ENCODE measurements at regions not wholly inside any gene's neighbourhood (a gene's known extent, or its start where the extent isn't known, plus 50 kb on each side); places are given as distances from the start of the nearest gene placed in this dataset.
"Not testable (repeated sequence)": the region's sequence is repeated elsewhere in the genome, so short reads cannot be mapped to it uniquely, and the experiment has no call there.

- no peak for DNase-seq
Measured at GRCh38 chr2:16109368-16109820, 169.0 kb downstream of the MYCN start.

- DNase-seq = no peak
Measured at GRCh38 chr2:16107246-16107645, 166.9 kb downstream of the MYCN start.

- DNase-seq = no peak
Measured at GRCh38 chr2:16106619-16107018, 166.3 kb downstream of the MYCN start.

GRCh38 chr2:16105669-16106281 lies 165.4 kb downstream of the MYCN start:
- no peak for DNase-seq

GRCh38 chr2:16104949-16105668 lies 164.8 kb downstream of the MYCN start:
- DNase-seq = no peak

GRCh38 chr2:16104315-16104948 lies 164.1 kb downstream of the MYCN start:
- no peak for DNase-seq

DNA sequence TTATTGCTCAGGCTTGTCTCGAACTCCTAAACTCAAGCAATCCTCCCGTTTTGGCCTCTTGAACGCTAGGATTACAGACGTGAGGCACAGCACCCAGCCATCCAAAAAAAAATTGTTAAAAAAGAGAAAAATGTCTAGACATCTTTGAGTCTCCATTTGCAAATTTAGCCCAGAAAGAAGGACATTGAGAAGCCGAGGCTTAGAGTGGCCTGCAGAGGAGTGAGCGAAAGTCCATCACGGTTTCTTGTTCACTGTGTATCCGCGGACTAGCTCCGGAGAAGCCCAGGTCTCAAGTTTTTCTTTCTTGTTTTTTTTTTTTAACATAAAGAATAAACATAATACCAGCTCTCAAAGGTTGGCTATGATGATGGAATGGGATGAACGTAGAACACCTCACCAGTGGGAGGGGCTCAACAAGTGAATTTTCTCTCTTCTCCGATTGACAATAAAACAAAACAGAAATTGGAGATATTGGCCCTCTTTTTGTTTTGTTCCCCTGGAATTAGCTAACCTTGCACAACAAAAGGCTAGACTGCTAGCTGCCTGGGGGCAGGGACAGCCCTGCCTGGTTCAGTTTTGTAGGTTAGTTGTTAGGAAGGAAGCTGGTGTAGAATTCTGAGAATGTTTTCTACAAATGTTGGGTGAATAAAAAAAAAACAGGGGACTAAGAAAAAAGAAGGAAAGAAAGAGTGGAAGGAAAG lies 163.4 kb downstream of the MYCN start:
- DNase-seq = no peak

DNA sequence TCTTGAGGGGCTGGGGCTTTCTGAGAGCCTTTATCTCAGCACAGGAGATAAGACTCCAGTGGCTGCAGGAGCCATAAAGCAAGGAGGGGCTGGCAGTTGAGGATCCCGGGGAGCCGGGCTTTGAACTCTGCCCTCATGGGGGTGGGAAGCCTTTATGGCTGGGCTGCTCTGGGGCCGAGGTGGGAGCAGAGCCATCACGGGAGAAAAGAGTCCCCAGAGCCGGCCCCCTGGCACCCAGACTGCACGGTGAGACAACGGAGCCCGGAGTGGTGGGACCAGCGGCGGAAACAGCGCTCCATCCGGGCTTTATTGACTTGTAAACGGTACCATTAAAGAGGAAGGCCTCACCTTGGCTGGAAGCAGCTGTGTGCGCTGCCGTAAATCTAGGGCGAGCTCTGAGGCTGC lies 162.6 kb downstream of the MYCN start:
- no peak for DNase-seq

- no peak for DNase-seq
Measured at GRCh38 chr2:16102358-16102975, 162.1 kb downstream of the MYCN start.

GRCh38 chr2:16101196-16101595 lies 160.8 kb downstream of the MYCN start:
- DNase-seq = no peak

GRCh38 chr2:16100006-16100405 lies 159.7 kb downstream of the MYCN start:
- no peak for DNase-seq

DNA sequence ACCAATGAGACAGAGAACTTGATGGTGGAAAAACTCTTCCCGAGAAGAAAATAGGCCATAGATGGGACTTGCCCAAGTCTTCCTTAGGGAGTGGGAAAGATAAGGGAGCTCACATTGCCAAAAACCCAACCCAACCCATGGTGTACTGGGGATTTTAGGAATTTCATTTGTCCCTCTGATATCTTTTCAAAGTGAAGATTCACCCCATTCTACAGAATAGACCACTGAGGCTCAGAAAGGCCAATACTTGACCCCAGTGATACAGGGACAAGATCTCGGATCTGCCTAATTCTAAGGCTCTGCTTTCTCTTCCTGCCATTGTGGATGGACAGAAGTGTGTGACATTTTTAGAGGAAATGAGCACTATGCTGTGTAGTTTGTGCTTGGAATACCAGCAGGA lies 159.0 kb downstream of the MYCN start:
- DNase-seq = no peak

GRCh38 chr2:16096962-16097361 lies 156.6 kb downstream of the MYCN start:
- no peak for DNase-seq

GRCh38 chr2:16095483-16095882 lies 155.1 kb downstream of the MYCN start:
- DNase-seq = not testable (repeated sequence)

DNA sequence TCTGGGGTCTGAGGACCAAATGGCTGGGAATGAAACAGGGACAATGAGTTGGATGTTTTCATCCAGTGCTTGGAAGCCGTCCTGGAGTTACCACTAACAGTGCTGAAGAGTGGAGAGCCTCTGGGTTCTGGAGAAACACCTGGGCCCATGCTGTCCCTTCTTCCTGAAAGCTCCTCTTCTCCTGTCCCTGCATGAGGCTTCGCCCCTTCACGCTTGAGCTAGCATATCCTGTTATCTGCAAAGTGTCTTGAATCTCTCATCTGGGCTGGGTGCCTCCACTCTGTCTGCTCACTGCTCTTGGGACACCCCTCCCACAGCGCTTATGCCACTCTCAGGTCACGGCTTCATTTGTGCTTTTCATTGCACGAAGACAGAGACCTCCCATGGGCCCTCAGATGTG lies 154.5 kb downstream of the MYCN start:
- no peak for DNase-seq

GRCh38 chr2:16093639-16094529 lies 153.5 kb downstream of the MYCN start:
- DNase-seq = no peak

DNA sequence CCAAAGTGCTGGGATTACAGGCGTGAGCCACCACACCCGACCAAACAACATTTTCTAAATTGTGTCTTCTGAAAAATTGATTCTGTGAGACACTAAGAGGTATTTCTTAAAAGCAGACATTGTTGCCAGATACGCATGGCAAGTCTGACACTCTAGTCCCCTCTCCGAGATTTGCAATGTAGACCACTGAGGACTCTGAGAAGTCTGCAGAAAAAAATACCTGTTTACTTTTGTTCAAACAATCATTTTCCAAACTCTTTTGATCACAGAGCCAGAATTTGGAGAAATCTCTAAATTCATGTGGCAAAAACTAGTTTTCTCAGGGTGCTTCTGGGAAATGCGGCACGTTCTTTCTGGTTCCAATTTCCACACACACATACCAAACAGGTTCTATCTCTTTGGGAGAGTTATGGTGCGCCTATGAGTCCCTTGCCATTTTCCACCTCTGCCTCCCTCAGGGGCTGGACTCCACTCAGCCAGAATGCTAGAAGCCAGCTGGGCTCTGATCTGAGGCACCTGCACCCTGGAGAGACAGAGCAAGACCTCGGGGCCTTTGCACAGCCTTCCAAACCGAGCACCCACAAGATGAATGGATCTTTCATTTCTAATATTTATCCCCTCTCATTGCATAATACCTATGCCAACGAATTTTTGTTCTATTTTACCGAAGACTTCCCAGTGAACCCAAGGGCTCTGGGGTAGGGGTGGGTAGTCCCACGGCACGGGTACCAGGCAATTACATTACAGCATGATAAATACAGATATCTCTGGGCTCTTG lies 152.7 kb downstream of the MYCN start:
- no peak for DNase-seq

- no peak for DNase-seq
Measured at GRCh38 chr2:16091576-16092282, 151.4 kb downstream of the MYCN start.

- DNase-seq = no peak
Measured at GRCh38 chr2:16090650-16091575, 150.6 kb downstream of the MYCN start.
